T-helper 1 cell treated with Interleukin-12 subunit alpha and Interleukin-12 subunit beta and Interleukin-4 antibody, amounts not matched to agents 30 μg/mL and 1 μg/mL, for 36 hours (primary cell): ENCODE measurements at regions not wholly inside any gene's neighbourhood (a gene's known extent, or its start where the extent isn't known, plus 50 kb on each side); places are given as distances from the start of the nearest gene placed in this dataset.

ENCODE experiments used
- H3K27ac Mint-ChIP-seq: one replicate; pipeline ENCODE4 v1.8.0; 2021; ENCODE audit warnings: mild to moderate bottlenecking, mixed read lengths
- H3K27me3 Mint-ChIP-seq: one replicate; pipeline ENCODE4 v1.8.0; 2021; ENCODE audit warnings: low read depth, mixed read lengths
- H3K36me3 Mint-ChIP-seq: one replicate; pipeline ENCODE4 v1.8.0; 2021; ENCODE audit warnings: low read depth, mixed read lengths
- H3K4me1 Mint-ChIP-seq: one replicate; pipeline ENCODE4 v1.8.0; 2021; ENCODE audit warnings: low read depth, mixed read lengths
- H3K4me3 Mint-ChIP-seq: one replicate; pipeline ENCODE4 v1.8.0; 2021; ENCODE audit warnings: mild to moderate bottlenecking, moderate library complexity, mixed read lengths
- H3K9me3 Mint-ChIP-seq: one replicate; pipeline ENCODE4 v1.8.0; 2021; ENCODE audit warnings: mixed read lengths

DNA sequence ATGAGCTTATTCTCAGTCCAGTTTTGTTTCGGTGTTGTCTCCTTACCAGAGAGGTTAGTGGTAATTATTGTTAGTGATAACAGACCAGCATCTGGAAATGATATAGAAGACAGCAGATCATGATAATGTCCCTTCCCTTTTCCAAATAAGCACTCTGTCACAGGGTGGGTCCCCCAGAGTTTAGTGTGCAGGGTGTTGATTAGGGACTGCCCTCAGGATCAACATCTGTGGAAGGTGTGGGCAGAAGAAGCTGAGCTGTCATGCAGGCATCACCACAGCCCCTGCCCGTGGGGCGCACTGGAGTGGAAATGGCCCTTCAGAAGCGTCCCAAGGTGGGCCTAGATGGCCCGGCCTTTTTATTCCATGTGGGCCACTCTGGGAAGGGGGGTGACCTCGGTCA, 67.6 kb upstream of the DTNBP1 start:
- no peak overlapping the region for H3K27ac Mint-ChIP-seq

DNA sequence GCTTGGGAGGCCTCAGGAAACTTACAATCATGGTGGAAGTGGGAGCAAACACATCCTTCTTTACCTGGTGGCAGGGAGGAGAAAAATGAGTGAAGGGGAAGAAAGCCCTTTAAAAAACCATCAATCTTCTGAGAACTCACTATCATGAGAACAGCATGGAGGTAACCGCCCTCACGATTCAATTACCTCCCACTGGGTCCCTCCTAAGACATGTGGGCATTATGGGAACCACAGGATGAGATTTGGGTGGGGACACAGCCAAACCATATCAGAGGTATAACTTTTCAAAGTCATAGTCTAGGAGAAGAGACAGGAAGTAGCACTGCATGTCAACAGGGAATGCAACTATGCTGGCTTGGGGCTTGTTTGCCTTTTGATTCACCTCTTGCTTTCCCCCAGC, 59.9 kb upstream of the DTNBP1 start:
- H3K4me1 Mint-ChIP-seq, result no peaks in the 10 kb centered on the region
- H3K9me3 Mint-ChIP-seq, result no peaks in the 10 kb centered on the region
- H3K27me3 Mint-ChIP-seq, result peaks cover 7% of the 10 kb centered on the region
- H3K36me3 Mint-ChIP-seq, result no peaks in the 10 kb centered on the region
- H3K4me3 Mint-ChIP-seq, result no peak overlapping the region
- no peak overlapping the region for H3K27ac Mint-ChIP-seq

More for the DNA sequence above, 67.6 kb upstream of the DTNBP1 start:
- Mint-ChIP-seq H3K27me3 (no peaks in the 10 kb centered on the region), H3K4me1 (peaks cover 3% of the 10 kb centered on the region), H3K9me3 (no peaks in the 10 kb centered on the region), H3K4me3 (no peak overlapping the region), H3K36me3 (no peaks in the 10 kb centered on the region)

DNA sequence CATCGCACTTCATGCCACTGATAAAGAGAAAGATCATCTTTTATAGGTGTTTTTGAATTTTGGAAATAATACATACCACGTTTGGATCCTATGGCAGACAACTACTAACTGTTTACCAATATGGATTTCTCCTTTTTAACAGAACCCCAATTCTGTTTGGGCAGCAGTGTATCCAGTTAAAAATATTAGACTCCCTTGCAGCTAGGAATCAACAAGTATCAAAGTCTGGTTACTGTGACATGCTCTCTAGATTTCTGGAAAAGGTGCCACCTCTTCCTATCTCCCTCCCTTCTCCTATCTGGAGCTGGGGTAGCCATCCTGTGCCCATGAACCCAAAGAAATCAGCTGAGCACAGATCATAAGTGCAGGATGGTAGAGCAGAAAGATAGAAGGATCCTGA, 54.1 kb upstream of the DTNBP1 start:
- Mint-ChIP-seq H3K4me1 (peaks cover 2% of the 10 kb centered on the region), H3K4me3 (no peak overlapping the region), H3K27me3 (no peaks in the 10 kb centered on the region), H3K27ac (no peak overlapping the region), H3K9me3 (peaks cover 3% of the 10 kb centered on the region), H3K36me3 (peaks cover 2% of the 10 kb centered on the region)

DNA sequence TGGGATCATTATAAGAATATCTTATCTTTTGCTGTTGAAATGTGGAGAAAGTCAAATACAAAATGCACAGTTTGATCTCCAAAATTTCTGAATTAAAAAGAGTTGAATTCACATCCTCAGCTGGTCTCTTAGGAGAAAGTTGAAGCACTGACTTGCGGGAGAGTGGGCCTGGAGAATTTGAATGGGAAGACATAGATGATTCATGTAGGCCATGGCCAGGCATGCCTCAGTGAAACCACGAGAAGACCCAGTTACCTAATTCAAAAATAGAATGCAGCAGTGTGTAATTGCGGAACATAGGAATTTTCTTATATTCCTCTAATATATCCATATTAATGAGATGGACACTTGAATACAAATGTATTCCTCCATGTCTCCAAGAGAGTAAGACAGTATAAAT, 53.0 kb upstream of the DTNBP1 start:
- no peaks in the 10 kb centered on the region for H3K27me3 Mint-ChIP-seq
- peaks cover 2% of the 10 kb centered on the region for H3K36me3 Mint-ChIP-seq
- H3K9me3 Mint-ChIP-seq, result peaks cover 3% of the 10 kb centered on the region
- no peak overlapping the region for H3K27ac Mint-ChIP-seq
- peaks cover 2% of the 10 kb centered on the region for H3K4me1 Mint-ChIP-seq
- H3K4me3 Mint-ChIP-seq, result no peak overlapping the region

- Mint-ChIP-seq H3K4me1 (peaks cover 2% of the 10 kb centered on the region), H3K27me3 (no peaks in the 10 kb centered on the region), H3K27ac (no peak overlapping the region), H3K36me3 (peaks cover 2% of the 10 kb centered on the region), H3K9me3 (peaks cover 3% of the 10 kb centered on the region), H3K4me3 (no peak overlapping the region)
Observed at GRCh38 chr6:15715060-15715459, 52.2 kb upstream of the DTNBP1 start.

GRCh38 chr6:15714658-15715057, 51.8 kb upstream of the DTNBP1 start:
- H3K4me1 Mint-ChIP-seq, result peaks cover 2% of the 10 kb centered on the region
- H3K27ac Mint-ChIP-seq, result no peak overlapping the region
- peaks cover 2% of the 10 kb centered on the region for H3K36me3 Mint-ChIP-seq
- H3K4me3 Mint-ChIP-seq, result no peak overlapping the region
- H3K9me3 Mint-ChIP-seq, result peaks cover 3% of the 10 kb centered on the region
- no peaks in the 10 kb centered on the region for H3K27me3 Mint-ChIP-seq

DNA sequence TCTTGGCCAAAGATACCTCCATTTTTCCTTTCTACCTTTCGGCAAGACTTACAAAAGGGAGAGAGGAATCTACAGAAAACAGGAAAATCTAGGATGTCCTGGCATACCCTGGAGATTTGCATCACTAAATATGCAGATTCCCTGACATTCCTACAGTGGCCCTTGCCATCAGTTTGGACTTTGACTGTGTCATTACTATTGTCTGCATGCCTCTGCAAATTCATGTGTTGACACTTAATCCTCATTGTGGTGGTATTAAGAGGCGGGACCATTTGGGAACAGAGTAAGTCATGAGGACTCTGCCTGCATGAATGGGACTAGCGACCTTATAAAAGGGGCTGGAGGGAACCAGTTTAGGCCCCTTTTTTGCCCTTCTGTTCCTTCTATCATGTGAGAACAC, 50.5 kb upstream of the DTNBP1 start:
- H3K4me3 Mint-ChIP-seq, result no peak overlapping the region
- peaks cover 2% of the 10 kb centered on the region for H3K36me3 Mint-ChIP-seq
- H3K4me1 Mint-ChIP-seq, result peaks cover 2% of the 10 kb centered on the region
- H3K27ac Mint-ChIP-seq, result no peak overlapping the region
- peaks cover 3% of the 10 kb centered on the region for H3K9me3 Mint-ChIP-seq
- no peaks in the 10 kb centered on the region for H3K27me3 Mint-ChIP-seq

GRCh38 chr6:15712797-15713196, 50.0 kb upstream of the DTNBP1 start:
- Mint-ChIP-seq H3K27me3 (peaks cover 1% of the 10 kb centered on the region), H3K4me1 (peaks cover 2% of the 10 kb centered on the region), H3K9me3 (peaks cover 3% of the 10 kb centered on the region), H3K4me3 (no peak overlapping the region), H3K27ac (no peak overlapping the region), H3K36me3 (peaks cover 2% of the 10 kb centered on the region)
